GM15510 (cell line): ENCODE measurements at regions not wholly inside any gene's neighbourhood (a gene's known extent, or its start where the extent isn't known, plus 50 kb on each side); places are given as distances from the start of the nearest gene placed in this dataset.

Experiments used
- POLR2A ChIP-seq: IDR thresholded peaks from 3 replicates; pipeline ENCODE4 v1.6.1; 2011; ENCODE audit warnings: borderline replicate concordance; ENCODE audit not compliant: insufficient read length; ENCODE audit errors: extremely low read depth

DNA sequence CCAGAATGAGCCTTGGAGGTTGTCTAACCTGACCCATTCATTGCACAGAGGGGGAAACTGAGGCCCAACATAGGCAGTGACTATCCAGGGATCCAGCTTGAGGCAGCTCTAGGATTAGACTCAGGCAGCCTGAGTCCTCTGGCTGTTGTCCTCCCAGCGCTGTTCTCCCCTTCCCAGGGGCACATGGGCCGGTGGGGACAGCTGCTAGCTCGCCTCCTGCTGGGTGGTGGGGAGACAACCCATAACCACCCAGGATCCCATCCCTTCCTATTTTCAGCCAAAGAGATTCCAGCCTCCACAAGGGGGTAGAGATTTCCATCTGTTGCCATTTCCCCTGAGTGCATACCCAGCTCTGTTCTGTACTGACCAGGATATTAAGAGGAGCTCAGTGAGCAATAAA is 145.1 kb upstream of the GPR26 start:
- no peak for TF ChIP-seq POLR2A

DNA sequence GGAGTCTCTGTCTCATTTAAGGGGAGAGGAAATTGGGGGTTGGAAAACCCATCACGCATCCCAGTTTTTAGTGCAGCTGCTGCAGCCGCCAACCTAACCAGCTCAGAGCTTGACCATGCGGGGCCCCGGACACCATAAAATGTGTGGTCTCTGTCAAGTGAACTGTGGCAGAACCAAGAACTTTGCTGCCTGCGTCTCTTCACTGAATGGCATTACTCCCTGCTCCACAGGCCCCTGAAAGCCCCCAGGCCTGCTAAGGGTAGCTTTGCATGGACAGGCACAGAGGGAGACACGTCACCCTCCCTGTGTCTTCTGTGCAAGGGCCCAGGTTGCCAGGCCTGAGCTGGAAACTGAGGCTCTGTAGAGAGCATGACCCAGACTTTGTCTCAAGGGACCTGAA is 144.6 kb upstream of the GPR26 start:
- no peak for TF ChIP-seq POLR2A

DNA sequence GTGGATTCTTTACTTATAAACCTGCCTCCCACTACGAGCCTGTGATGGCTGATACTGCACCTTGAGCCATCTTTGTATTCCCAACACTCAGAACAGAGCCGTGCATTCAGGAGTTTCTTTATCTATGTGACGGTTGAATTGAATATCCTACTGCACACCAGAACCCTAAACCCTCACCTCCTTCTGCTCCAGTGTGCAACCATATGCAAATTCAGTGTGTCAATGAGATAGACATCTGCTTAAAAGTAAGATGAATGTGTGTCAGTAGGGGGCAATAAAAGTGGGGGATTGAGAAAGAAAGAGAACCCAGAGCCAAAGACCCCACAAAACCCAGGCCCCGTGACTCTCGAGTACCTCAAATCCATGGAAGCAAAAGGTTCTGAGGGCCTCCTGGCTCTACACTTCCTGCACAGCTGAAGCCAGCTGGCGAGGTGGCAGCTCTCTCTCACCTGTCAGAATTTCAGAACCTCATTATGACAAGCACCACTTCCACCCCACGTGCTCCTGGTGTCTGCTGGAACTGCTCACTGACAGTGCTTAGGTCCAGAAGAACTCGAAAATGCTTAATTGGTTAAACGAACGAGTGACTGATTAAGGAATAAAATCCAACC is 143.3 kb upstream of the GPR26 start:
- no peak for TF ChIP-seq POLR2A

DNA sequence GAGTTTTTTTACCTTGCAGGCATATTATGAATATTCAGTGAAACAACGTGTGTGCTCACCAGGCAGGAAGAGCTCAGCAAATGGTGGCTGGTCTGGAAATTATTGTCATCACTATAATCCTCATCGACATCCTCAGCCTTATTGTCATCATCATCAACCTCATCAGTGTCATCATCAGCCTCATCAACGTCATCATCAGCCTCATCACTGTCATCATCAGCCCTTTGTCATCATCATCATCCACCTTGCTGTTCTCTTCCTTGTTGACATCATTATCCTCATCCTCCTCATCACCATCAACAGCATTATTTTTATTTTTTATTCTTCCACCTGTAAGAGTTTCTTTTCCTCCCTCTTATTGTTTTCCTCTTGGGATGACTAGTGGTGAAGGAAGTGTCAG is 142.3 kb upstream of the GPR26 start:
- no peak for TF ChIP-seq POLR2A

DNA sequence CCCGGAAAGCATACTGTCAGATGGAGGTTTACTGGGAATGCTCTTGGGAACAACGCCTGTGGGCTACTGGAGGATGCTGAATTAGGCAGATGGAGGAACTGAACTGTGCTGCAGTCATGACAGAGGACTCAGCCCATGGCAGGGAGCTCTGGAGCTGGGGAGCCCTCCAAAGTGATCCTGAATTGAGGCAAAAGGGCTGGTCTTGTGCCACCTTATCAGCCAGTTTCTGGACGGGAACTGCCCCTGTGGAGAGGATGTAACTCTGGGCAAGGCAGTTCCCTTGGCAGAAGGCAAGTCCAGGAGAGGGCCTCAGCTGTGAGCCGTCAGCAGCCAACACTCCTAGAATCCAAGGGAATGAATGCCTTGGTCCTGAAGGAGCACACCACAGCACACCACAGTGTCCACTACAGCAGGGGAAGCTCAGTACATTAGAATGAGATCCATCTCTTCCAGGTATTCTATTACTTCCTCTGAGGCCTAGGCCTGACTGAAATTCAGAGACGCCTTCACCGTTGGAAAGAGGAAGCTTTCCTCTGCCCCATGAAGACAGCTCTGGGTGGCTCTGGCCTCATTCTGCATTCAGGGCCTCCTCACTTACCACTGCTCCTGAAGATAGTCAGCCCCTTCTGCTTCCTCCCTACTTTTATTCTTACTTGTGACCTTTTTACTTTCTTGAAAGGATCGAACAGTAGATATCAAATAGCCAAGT is 139.6 kb upstream of the GPR26 start:
- TF ChIP-seq POLR2A: no peak

DNA sequence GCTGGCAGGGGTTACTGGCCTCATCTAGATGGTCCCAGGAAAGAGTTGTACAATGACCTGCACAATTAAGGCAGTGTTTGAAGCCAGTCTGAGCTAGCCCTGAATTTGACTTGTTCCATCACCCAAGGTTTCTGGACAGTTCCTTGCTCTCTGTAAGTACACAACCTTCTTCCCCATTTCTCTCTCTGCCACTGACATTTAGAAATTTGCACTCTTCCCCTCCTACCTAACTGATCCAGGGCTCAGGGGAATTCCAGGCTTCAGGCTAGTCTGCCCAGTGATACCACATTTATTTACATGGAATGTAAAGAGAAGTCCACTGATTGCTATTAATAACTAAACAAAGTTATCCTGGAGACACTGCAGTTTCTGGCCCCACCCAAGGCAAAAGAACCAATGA is 139.0 kb upstream of the GPR26 start:
- no peak for TF ChIP-seq POLR2A

DNA sequence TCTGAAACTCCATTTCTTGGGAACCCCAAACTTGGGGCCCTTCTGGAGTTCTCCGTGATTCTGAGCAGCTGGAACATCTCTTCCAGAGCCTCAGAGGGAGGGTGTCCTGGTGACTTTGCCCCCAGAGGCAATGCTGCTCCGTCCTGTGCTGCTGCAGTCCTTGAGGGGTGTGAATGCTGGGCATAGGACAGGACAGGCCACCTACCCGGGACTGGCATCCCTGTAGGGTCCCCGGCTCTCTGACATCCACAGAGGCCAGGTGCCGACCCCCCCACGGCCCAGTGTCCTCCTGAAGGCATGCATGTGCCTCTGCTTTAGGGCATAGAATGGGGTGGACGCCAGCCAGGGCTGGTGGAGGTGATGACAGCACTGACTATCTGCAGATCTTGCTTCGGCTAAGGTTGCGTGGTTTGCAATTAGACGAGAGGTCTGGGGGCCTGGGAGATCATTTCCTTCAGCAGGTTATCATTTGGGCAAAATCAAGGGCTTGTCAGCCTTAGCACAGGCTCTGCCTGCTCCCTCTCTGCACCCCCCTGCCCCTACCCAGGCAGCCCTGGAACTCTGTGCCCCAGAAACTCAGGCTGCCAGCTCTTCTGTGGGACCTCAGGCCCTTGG is 136.9 kb upstream of the GPR26 start:
- no peak for TF ChIP-seq POLR2A

DNA sequence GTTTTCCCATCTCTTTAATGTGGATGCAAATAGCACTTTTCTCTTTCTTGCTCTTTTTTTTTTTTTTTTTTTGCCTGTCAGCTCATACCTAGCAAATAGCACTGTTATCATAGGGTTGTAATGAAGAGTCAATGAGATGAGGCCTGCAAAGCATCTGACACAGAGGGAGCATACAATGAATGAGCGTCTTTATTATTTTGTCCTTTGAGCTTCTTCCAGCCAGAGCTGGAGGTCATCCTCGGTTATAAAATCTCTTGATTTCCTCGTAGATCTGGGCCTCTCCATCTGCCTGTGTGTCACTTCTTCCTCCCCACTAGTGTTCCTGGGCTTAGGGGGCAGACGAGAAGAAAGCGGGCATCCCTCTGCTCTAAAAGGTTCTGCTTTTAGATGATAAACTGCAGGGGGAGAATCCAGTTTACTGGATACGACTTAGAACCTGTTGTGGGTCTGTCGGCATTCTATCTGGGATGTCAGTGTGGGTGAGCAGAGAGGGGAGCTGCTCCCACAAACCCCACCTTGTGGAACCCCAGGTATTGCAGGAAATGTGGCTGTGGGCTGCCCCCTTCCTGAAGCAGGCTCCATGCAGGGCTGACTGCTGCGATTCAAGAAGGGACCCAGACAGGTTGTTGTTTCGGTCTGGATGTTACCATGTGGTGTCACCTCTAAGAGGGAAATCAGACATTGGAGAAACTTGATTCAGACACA is 135.8 kb upstream of the GPR26 start:
- TF ChIP-seq POLR2A: no peak

DNA sequence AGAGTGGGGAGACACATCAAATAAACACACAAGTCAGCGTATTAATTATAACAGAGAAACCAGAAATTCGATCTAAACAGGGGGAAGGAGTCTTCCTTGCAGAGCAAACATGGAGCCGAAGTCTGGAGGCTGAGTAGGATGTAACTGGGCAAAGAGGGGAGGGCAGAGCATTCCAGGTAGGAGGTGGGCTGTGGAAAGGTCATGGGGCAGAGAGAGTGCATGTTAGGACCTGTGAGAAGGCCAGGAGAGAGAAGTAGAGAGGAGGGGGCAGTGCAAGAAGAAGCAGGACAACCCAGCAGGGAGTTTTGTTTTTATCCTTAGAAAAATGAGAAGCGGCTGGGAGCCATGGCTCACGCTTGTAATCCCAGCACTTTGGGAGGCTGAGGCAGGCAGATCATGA is 130.8 kb upstream of the GPR26 start:
- no peak for TF ChIP-seq POLR2A

DNA sequence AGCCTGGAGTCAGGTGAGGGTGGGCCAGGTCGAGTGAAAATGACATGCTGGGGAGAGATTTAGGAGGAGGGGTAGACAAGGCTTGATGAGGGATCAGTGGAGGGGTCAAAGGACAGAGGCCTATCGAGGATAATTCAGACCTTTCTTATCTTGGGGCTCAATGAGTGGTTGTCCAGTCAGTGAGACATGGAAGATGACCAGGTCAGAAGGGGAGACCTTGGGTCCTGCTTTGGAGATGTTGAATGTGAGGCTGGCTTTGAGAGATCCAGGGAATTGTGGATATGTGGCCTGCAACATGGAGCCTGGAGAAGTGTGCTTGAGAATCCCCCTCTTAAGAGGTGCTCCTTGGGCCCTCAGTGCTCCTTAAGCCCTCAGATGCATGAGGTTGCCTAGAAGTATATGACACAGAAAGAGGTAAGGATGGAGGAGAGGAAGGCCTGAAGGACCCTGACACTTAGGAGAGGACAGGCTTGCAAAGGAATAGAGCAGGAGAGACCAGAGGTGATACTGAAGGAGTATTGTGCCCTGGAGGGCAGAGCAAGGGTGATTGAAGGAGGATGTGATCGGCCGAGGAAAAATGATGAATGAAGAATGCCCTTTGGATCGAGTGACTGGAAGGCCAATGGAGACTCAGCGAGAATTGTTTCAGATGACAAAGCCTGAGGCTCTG is 129.8 kb upstream of the GPR26 start:
- TF ChIP-seq POLR2A: no peak

DNA sequence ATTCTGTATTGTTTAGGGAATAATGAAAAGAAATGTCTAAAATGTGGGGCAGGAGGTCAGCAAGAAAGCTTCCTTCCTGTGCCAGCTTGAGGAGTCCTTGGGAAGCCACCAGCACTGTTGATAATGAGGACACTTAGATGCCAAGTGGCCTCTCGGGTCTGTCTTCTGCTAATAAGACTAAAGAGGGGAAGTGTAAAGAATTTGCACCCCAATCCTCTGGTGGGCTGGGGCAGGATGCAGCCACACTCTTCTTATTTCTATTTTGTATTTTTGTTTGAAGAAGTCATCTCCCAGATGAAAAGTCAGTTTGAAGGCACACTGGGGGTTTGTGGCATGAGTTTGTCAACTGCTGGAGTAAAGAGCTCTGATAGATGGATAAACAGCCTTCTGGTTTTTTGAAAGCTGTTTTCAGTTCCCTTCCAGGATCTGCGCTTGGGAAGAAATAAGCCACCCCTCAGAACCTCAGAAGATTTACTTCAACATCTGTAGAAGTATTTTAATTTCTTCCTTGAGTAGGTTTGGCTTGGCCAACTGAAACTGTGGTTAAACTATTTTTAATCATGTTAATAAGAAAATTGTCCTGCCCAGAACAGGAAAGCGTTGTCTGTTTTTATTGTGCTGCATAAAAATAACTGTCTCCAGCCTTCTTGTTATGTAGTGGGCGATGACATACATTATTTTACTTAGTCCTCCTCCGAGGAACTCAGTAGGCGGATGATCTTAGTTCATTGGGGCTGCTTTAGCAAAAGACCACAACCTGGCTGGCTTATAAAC is 128.8 kb upstream of the GPR26 start:
- TF ChIP-seq POLR2A: no peak

DNA sequence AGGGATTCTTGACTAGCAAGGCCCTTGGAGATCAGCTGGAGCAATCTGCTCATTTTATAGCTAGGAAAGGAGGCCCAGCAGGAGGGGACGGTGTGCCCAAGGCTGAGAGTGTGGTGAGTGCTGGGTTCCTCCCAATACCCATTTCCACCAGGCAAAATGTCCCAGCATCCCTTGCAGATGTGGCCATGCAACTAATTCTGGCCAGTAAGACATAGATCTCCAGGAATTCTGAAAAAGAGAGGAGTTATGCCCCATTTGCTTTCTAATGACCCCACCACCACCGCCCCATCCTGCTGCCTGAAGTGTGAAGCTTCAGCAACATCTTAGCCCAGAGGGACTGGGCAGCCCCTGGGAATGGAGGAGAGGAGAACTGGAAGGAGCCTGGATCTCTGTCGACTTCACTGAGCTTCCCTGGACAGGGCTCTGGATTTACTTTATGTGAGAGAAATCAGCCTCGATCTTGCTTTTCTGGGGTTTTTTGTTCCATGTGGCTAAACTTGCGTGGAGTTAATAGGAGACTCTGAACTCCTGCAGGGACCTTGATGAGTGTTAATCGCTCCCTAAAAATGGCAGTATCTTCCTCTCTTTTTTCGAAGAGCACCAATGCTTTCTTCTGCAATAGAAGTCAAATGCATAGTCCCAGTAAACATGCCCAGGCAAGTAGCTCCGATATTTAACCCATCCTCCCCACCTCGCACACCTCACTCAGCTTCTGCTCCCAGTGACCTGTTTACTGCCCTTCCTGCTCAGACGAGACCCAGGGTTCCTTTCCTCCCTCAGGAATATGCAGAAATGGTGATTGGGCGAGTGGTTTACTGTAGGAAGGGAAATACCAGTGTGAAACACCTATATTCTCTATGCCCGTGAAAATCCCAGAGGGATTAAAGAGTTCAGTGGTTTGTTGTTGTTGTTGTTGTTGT is 127.5 kb upstream of the GPR26 start:
- no peak for TF ChIP-seq POLR2A

DNA sequence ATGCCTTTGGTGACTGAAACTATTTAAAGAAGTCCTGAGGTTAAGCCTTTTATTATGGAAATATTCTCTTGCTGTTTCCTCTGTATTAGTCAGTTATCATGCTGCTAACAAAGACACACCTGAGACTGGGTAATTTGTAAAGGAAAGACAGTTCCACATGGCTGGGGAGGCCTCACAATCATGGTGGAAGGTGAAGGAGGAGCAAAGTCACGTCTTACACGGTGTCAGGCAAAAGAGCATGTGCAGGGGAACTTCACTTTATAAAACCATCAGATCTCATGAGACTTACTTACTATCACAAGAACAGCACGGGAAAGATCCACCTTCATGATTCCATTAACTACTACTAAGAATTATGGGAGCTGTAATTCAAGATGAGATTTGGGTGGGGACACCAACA is 121.2 kb upstream of the GPR26 start:
- TF ChIP-seq POLR2A: no peak
